Muscle layer of duodenum (tissue), 2 donors: ENCODE measurements at regions not wholly inside any gene's neighbourhood (a gene's known extent, or its start where the extent isn't known, plus 50 kb on each side); places are given as distances from the start of the nearest gene placed in this dataset.
"Not testable (repeated sequence)": the region's sequence is repeated elsewhere in the genome, so short reads cannot be mapped to it uniquely, and the experiment has no call there.

Experiments used
- H3K27ac ChIP-seq: one replicate; pipeline ENCODE4 v1.7.0; 2013; ENCODE audit warnings: mild to moderate bottlenecking, low read length
- H3K27me3 ChIP-seq: one replicate; pipeline ENCODE4 v1.7.0; 2013; ENCODE audit warnings: low read depth, mild to moderate bottlenecking, control low read depth, low read length
- H3K36me3 ChIP-seq, 2 donors: one replicate each; pipeline ENCODE4 v1.7.0; 2013; ENCODE audit warnings: low read length in 2 of 2, control low read depth in 1 of 2, mild to moderate bottlenecking in 1 of 2; ENCODE audit not compliant: insufficient read depth in 2 of 2, control insufficient read depth in 1 of 2
- H3K4me1 ChIP-seq, 2 donors: one replicate each; pipeline ENCODE4 v1.7.0; 2013; ENCODE audit warnings: low read length in 2 of 2, mild to moderate bottlenecking in 2 of 2, control low read depth in 1 of 2, moderate library complexity in 1 of 2; ENCODE audit not compliant: insufficient read depth in 2 of 2, control insufficient read depth in 1 of 2
- H3K4me3 ChIP-seq, 2 donors: one replicate each; pipeline ENCODE4 v1.7.0; 2013; ENCODE audit warnings: low read length in 2 of 2, low read depth in 1 of 2, mild to moderate bottlenecking in 1 of 2
- H3K9me3 ChIP-seq, 2 donors: one replicate each; pipeline ENCODE4 v1.7.0; 2013; ENCODE audit warnings: low read length in 2 of 2, control low read depth in 1 of 2, mild to moderate bottlenecking in 1 of 2; ENCODE audit not compliant: control insufficient read depth in 1 of 2
- donor health status: healthy.

DNA sequence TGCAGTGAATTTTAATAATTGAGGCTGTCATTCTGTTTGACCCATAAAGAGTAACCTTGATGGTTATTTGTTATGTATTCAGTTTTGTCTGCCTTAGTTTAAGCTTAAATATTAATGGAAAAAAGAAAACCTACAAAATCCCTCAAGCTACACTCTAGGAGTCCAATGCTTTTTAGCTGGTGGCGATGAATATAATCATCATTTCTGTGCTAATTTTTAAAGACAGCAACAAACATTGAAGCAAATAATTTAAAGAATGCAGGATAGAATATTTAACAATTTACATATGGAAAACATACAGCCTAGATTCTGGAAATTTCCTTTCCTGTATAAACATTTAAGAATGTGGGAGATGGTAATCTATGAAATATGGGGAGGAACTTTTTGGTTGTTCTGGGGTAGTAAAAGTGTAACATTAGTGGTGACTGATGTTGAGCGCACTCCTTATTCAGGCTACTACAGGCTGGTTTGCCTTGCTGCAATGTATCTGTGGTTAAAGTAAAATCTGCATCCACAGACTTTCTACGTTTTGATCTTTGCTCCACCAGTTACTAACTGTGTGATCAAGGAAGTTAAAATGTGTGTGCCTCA lies 287.9 kb upstream of the DEFB112 start:
- Histone ChIP-seq H3K9me3 (no peaks in the 10 kb centered on the region), H3K4me1 (no peaks in the 10 kb centered on the region), H3K36me3 (no peaks in the 10 kb centered on the region), H3K4me3 (no peak overlapping the region), H3K27ac (no peak overlapping the region), H3K27me3 (no peaks in the 10 kb centered on the region)

DNA sequence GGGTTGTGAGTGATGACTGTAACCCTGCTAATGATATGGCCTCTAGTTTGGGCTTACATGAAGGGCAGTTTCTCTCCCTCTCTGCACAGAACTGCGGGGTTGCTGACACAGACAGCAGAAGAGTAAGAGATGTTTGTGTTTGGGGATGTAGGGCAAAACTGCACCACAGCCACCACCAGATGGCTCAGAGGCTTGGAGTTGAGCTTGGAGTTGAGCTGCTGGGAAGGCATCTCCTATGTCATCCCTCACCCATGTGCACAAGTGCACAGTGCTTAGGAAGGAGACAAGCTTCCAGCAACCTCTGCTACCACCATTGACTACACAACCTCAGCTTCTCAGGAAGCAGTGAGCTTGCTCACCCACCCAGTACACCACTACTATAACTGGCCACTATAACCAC lies 303.9 kb upstream of the DEFB112 start:
- H3K27me3 ChIP-seq = no peaks in the 10 kb centered on the region
- no peak overlapping the region for H3K27ac ChIP-seq
- no peaks in the 10 kb centered on the region for H3K36me3 ChIP-seq
- peaks cover 0 to 5% of the 10 kb centered on the region in 2 donors for H3K9me3 ChIP-seq
- H3K4me3 ChIP-seq = no peak overlapping the region
- no peaks in the 10 kb centered on the region for H3K4me1 ChIP-seq

DNA sequence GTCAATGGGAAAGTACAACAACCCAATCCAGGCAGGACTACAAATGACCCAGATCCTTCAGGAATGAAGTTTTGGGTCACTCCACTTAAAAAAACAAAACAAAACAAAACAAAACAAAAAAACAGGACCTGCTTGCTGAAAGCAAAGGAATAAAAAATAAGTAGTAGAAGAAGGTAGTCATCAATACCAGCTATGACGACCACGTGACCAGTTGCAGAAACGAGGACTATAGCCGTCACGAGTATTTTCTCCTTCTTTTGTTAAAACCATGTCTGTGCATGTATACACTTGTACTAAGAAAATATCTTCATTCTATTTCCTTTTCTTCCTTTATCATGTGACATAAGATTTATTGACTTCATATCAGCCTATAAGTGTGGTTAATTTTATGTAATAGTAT lies 308.4 kb upstream of the DEFB112 start:
- H3K4me3 ChIP-seq = no peak overlapping the region
- peaks cover 0 to 5% of the 10 kb centered on the region in 2 donors for H3K9me3 ChIP-seq
- no peaks in the 10 kb centered on the region for H3K27me3 ChIP-seq
- no peaks in the 10 kb centered on the region for H3K4me1 ChIP-seq
- H3K36me3 ChIP-seq = no peaks in the 10 kb centered on the region
- no peak overlapping the region for H3K27ac ChIP-seq

DNA sequence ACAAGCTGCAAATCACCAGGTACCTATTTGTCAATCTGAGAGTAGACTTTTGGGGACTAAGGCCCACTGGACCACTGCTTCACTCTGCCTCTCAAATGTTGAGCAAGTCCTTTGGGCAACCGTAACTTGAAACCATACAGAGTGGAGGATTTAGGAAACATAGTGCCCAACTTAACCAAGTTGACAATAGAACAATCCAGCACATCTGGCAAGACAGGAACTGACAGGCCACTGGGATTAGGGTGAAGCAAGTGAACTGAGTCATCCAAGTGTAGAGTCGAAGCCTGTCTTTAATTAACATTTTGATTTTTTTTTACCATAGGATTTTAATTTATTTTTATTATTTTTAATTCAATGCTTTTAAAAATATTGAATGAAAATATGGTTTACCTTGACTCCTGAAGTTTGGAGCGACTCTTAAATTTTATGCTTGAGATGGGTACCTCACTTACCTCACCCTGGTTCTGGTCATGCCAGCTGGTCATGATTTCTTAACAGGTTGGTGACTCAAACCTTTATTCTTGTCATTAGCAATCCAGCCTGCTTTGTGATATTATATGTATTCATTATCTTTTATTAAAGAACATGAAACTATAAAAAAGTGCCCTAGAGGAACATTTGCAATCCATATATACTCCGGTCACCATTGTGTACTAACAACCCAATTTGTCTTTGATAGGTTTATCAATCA lies 312.1 kb upstream of the DEFB112 start:
- H3K27ac ChIP-seq = no peak overlapping the region

DNA sequence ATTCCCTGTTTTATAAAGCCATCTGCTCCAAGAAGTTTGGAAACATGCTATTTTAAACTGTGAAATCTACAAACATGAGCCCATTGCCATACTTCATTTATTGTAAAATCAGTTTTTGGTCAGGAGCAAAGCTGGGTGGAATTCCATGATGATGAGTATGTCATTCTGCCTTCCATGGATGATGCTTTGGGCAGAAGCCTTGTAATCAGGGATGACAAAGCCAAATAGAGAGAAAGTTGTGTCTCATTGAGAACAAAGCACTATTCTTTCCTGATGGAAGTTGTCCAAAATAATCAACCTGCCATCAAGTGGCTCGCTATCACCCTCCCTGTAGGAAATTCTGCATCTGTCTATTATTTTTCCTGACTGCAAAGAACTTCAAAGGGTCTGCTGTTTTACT lies 313.0 kb upstream of the DEFB112 start:
- Histone ChIP-seq H3K36me3 (no peaks in the 10 kb centered on the region), H3K27me3 (no peaks in the 10 kb centered on the region), H3K9me3 (no peaks in the 10 kb centered on the region), H3K4me3 (no peak overlapping the region), H3K4me1 (no peaks in the 10 kb centered on the region), H3K27ac (no peak overlapping the region)

More for the DNA sequence above, 312.1 kb upstream of the DEFB112 start:
- Histone ChIP-seq H3K9me3 (no peaks in the 10 kb centered on the region), H3K36me3 (no peaks in the 10 kb centered on the region), H3K4me3 (no peak overlapping the region), H3K4me1 (no peaks in the 10 kb centered on the region), H3K27me3 (no peaks in the 10 kb centered on the region)

DNA sequence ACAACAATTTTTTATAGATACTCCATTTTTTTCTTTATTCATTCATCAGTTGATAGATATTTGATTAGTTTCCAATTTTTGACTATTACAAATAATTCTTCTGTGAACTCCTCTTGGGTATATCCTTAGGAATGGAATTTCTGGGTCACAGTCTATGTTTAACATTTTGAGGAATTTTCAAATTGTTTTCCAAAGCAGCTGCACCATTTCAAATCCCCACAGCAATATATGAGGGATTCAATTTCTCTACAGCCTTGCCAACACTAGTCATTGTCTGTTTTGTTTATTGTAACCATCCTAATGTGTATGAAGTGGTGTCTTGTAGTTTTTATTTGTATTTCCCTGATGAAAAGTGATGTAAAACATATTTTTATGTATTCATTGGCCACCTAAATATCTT lies 320.3 kb upstream of the DEFB112 start:
- no peak overlapping the region for H3K4me3 ChIP-seq
- H3K27ac ChIP-seq = no peak overlapping the region
- no peaks in the 10 kb centered on the region for H3K36me3 ChIP-seq
- H3K9me3 ChIP-seq = no peaks in the 10 kb centered on the region
- no peaks in the 10 kb centered on the region for H3K27me3 ChIP-seq
- H3K4me1 ChIP-seq = no peaks in the 10 kb centered on the region

DNA sequence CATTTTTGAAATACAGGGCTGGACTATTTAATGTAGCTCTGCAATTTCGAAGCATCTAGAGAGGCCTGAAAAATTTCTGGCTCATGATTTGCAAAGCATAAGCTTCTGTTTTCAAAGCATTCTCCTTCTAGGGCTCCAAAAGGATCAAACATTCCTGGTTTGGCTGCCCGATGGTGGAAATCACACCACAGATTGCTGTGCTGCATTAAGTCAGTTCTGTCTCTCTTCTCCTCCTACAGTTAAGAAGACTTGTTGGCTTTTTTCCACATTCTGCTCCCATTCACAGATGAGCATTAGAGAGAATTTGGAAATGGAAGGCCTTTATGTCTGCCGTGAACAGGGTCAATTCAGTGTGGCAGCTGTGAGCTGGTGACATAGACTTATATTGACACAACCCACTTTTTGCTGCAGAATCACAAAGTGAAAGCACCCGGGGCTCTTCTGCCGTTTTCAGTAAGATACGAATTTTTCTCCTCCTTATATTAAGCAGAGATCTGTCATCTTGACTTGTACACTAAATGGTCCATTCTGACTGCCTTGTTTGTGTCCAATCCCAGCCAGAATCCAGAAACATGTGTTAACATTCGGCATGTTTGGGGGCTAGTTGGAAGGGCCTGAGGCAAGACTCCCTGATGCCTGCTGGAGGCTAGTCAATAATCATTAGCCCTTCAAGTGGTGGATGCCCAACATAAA lies 330.8 kb upstream of the DEFB112 start:
- no peaks in the 10 kb centered on the region for H3K36me3 ChIP-seq
- peak overlapping the region; percentile 40 to 50 for H3K4me3 ChIP-seq

DNA sequence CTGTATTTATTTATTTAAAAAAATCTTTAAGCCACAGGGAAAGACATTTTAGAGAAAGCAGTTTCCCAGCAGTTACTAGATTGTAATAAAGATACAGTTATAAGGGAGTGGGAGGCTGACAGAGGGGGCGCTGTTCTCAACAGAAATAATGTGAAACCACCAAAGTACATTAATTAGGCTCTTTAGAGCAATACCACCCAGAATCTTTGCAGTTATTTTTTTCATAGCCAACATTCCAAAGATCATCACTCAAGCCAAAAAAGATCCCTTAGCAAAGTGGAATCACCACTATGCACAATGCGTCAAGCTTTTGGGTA lies 331.3 kb upstream of the DEFB112 start:
- no peaks in the 10 kb centered on the region for H3K27me3 ChIP-seq
- no peaks in the 10 kb centered on the region for H3K4me1 ChIP-seq
- H3K4me3 ChIP-seq = peak overlapping the region; percentile 40 to 50
- H3K27ac ChIP-seq = no peak overlapping the region
- H3K9me3 ChIP-seq = peaks cover 0 to 5% of the 10 kb centered on the region in 2 donors
- H3K36me3 ChIP-seq = no peaks in the 10 kb centered on the region

More for the DNA sequence above, 330.8 kb upstream of the DEFB112 start:
- Histone ChIP-seq H3K27ac (no peak overlapping the region), H3K27me3 (no peaks in the 10 kb centered on the region), H3K9me3 (peaks cover 0 to 8% of the 10 kb centered on the region in 2 donors), H3K4me1 (no peaks in the 10 kb centered on the region)

DNA sequence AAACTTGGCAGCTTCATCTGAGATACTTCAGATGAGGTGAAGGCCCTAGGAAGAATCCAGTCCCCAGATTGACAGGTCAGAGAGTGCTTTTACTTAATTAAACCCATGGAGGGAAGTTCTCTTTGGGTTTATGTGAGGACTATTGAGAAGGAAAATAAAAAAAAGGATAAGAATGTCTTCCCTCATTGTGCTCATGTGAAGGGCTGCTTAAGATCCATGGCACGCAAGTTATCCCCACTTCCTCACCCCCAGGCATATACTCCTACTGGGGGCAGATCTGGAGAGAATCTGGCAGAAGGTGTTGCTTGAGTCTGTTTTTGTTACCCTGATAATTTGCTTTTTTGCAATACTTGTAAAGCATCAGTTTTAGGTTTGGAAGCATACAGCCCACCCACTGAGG lies 322.9 kb upstream of the TFAP2D start:
- Histone ChIP-seq H3K36me3 (no peaks in the 10 kb centered on the region), H3K27ac (no peak overlapping the region)

DNA sequence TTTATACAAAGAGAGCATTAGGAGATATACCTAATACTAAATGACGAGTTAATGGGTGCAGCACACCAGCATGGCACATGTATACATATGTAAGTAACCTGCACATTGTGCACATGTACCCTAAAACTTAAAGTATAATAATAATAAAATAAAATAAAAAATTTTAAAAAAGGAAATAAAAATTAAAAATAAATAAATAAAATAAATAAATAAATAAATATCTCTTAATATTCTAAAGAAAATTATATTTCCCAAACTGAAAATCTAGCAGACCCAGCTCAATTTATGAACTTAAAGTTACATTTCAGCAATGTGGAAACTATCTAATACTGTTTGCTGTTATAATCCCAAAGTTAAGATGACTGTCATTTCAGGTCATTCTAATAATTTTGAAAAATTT lies 319.2 kb upstream of the TFAP2D start:
- not testable (repeated sequence) for H3K4me3 ChIP-seq, H3K4me1 ChIP-seq, H3K9me3 ChIP-seq, H3K36me3 ChIP-seq, H3K27ac ChIP-seq, H3K27me3 ChIP-seq

More for the DNA sequence above, 322.9 kb upstream of the TFAP2D start:
- no peaks in the 10 kb centered on the region for H3K9me3 ChIP-seq
- no peaks in the 10 kb centered on the region for H3K27me3 ChIP-seq
- H3K4me3 ChIP-seq = no peak overlapping the region
- H3K4me1 ChIP-seq = no peaks in the 10 kb centered on the region

DNA sequence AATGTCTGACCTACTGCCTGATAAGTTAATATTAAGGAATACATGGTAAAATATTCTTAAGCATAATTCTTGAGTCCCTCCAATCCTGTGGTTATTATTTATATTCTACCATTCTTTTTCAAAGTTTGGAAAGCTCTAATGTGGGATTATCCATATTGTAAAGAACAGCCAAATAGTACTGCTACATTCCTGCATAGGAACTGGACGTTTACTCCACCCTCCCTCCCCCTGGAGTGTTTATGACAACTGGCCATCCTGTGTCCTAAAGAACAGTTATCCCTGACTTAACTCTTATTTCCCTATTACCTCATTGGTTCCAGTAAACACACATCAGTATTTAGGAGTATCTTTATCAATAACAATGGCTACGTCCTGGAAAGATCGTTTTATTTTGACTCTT lies 308.7 kb upstream of the TFAP2D start:
- no peaks in the 10 kb centered on the region for H3K27me3 ChIP-seq
- H3K27ac ChIP-seq = no peak overlapping the region
- no peaks in the 10 kb centered on the region for H3K4me1 ChIP-seq
- no peak overlapping the region for H3K4me3 ChIP-seq
- no peaks in the 10 kb centered on the region for H3K36me3 ChIP-seq
- no peaks in the 10 kb centered on the region for H3K9me3 ChIP-seq
